ENCODE measurements at regions not wholly inside any gene's neighbourhood (a gene's known extent, or its start where the extent isn't known, plus 50 kb on each side); places are given as distances from the start of the nearest gene placed in this dataset.

- Histone ChIP-seq H3K27ac (ENCODE audit: low read depth, low read length) (no peak overlapping the region), H3K9me3 (ENCODE audit: control insufficient read depth, insufficient read depth, low read length) (no peaks in the 10 kb centered on the region), H3K4me1 (ENCODE audit: control insufficient read depth, insufficient read depth, low read length) (peaks cover 11% of the 10 kb centered on the region; the same call in 1 of the 2 replicates), H3K27me3 (ENCODE audit: control insufficient read depth, insufficient read depth, low read length) (no peaks in the 10 kb centered on the region), H3K4me3 (ENCODE audit: low read depth, low read length) (no peak overlapping the region), H3K36me3 (ENCODE audit: control insufficient read depth, insufficient read depth, low read length) (no peaks in the 10 kb centered on the region), H3K9ac (ENCODE audit: low read depth, low read length) (no peak overlapping the region)
Measured at GRCh38 chr3:59517388-59517787, 467.6 kb upstream of the CFAP20DC start.

GRCh38 chr3:59515966-59516365, 466.1 kb upstream of the CFAP20DC start:
- Histone ChIP-seq H3K27ac (ENCODE audit: low read depth, low read length) (no peak overlapping the region), H3K4me3 (ENCODE audit: low read depth, low read length) (no peak overlapping the region)

GRCh38 chr3:59514865-59515482, 465.1 kb upstream of the CFAP20DC start:
- Histone ChIP-seq H3K4me3 (ENCODE audit: low read depth, low read length) (no peak overlapping the region), H3K27me3 (ENCODE audit: control insufficient read depth, insufficient read depth, low read length) (no peaks in the 10 kb centered on the region), H3K9me3 (ENCODE audit: control insufficient read depth, insufficient read depth, low read length) (no peaks in the 10 kb centered on the region), H3K9ac (ENCODE audit: low read depth, low read length) (no peak overlapping the region), H3K4me1 (ENCODE audit: control insufficient read depth, insufficient read depth, low read length) (peaks cover 11% of the 10 kb centered on the region; the same call in 1 of the 2 replicates), H3K27ac (ENCODE audit: low read depth, low read length) (no peak overlapping the region), H3K36me3 (ENCODE audit: control insufficient read depth, insufficient read depth, low read length) (no peaks in the 10 kb centered on the region)

More at GRCh38 chr3:59515966-59516365, 466.1 kb upstream of the CFAP20DC start:
- Histone ChIP-seq H3K27me3 (ENCODE audit: control insufficient read depth, insufficient read depth, low read length) (no peaks in the 10 kb centered on the region), H3K9me3 (ENCODE audit: control insufficient read depth, insufficient read depth, low read length) (no peaks in the 10 kb centered on the region), H3K36me3 (ENCODE audit: control insufficient read depth, insufficient read depth, low read length) (no peaks in the 10 kb centered on the region), H3K4me1 (ENCODE audit: control insufficient read depth, insufficient read depth, low read length) (peaks cover 11% of the 10 kb centered on the region; the same call in 1 of the 2 replicates), H3K9ac (ENCODE audit: low read depth, low read length) (no peak overlapping the region)

- Histone ChIP-seq H3K27ac (ENCODE audit: low read depth, low read length) (no peak overlapping the region), H3K9ac (ENCODE audit: low read depth, low read length) (no peak overlapping the region)
Measured at GRCh38 chr3:59513570-59513969, 463.7 kb upstream of the CFAP20DC start.

GRCh38 chr3:59512066-59512465, 462.2 kb upstream of the CFAP20DC start:
- H3K4me1 ChIP-seq (ENCODE audit: control insufficient read depth, insufficient read depth, low read length) = peaks cover 11% of the 10 kb centered on the region; the same call in 1 of the 2 replicates
- no peaks in the 10 kb centered on the region for H3K36me3 ChIP-seq (ENCODE audit: control insufficient read depth, insufficient read depth, low read length)

More at GRCh38 chr3:59513570-59513969, 463.7 kb upstream of the CFAP20DC start:
- Histone ChIP-seq H3K27me3 (ENCODE audit: control insufficient read depth, insufficient read depth, low read length) (no peaks in the 10 kb centered on the region), H3K4me1 (ENCODE audit: control insufficient read depth, insufficient read depth, low read length) (peaks cover 11% of the 10 kb centered on the region; the same call in 1 of the 2 replicates), H3K36me3 (ENCODE audit: control insufficient read depth, insufficient read depth, low read length) (no peaks in the 10 kb centered on the region), H3K9me3 (ENCODE audit: control insufficient read depth, insufficient read depth, low read length) (no peaks in the 10 kb centered on the region), H3K4me3 (ENCODE audit: low read depth, low read length) (no peak overlapping the region)

GRCh38 chr3:59510576-59510975, 460.8 kb upstream of the CFAP20DC start:
- Histone ChIP-seq H3K4me3 (ENCODE audit: low read depth, low read length) (no peak overlapping the region), H3K9ac (ENCODE audit: low read depth, low read length) (no peak overlapping the region), H3K4me1 (ENCODE audit: control insufficient read depth, insufficient read depth, low read length) (peaks cover 11% of the 10 kb centered on the region; the same call in 1 of the 2 replicates)

More at GRCh38 chr3:59512066-59512465, 462.2 kb upstream of the CFAP20DC start:
- Histone ChIP-seq H3K27me3 (ENCODE audit: control insufficient read depth, insufficient read depth, low read length) (no peaks in the 10 kb centered on the region), H3K27ac (ENCODE audit: low read depth, low read length) (no peak overlapping the region), H3K4me3 (ENCODE audit: low read depth, low read length) (no peak overlapping the region), H3K9me3 (ENCODE audit: control insufficient read depth, insufficient read depth, low read length) (no peaks in the 10 kb centered on the region), H3K9ac (ENCODE audit: low read depth, low read length) (no peak overlapping the region)

GRCh38 chr3:59508273-59508672, 458.4 kb upstream of the CFAP20DC start:
- H3K9ac ChIP-seq (ENCODE audit: low read depth, low read length) = no peak overlapping the region
- H3K36me3 ChIP-seq (ENCODE audit: control insufficient read depth, insufficient read depth, low read length) = no peaks in the 10 kb centered on the region
- no peak overlapping the region for H3K27ac ChIP-seq (ENCODE audit: low read depth, low read length)
- no peaks in the 10 kb centered on the region for H3K27me3 ChIP-seq (ENCODE audit: control insufficient read depth, insufficient read depth, low read length)
- H3K4me1 ChIP-seq (ENCODE audit: control insufficient read depth, insufficient read depth, low read length) = peaks cover 5% of the 10 kb centered on the region; the same call in 1 of the 2 replicates
- H3K9me3 ChIP-seq (ENCODE audit: control insufficient read depth, insufficient read depth, low read length) = no peaks in the 10 kb centered on the region
- H3K4me3 ChIP-seq (ENCODE audit: low read depth, low read length) = no peak overlapping the region

More at GRCh38 chr3:59510576-59510975, 460.8 kb upstream of the CFAP20DC start:
- no peaks in the 10 kb centered on the region for H3K9me3 ChIP-seq (ENCODE audit: control insufficient read depth, insufficient read depth, low read length)
- H3K27me3 ChIP-seq (ENCODE audit: control insufficient read depth, insufficient read depth, low read length) = no peaks in the 10 kb centered on the region
- H3K36me3 ChIP-seq (ENCODE audit: control insufficient read depth, insufficient read depth, low read length) = no peaks in the 10 kb centered on the region
- no peak overlapping the region for H3K27ac ChIP-seq (ENCODE audit: low read depth, low read length)

- Histone ChIP-seq H3K27me3 (ENCODE audit: control insufficient read depth, insufficient read depth, low read length) (no peaks in the 10 kb centered on the region), H3K9ac (ENCODE audit: low read depth, low read length) (no peak overlapping the region), H3K27ac (ENCODE audit: low read depth, low read length) (no peak overlapping the region), H3K9me3 (ENCODE audit: control insufficient read depth, insufficient read depth, low read length) (no peaks in the 10 kb centered on the region), H3K4me1 (ENCODE audit: control insufficient read depth, insufficient read depth, low read length) (peaks cover 5% of the 10 kb centered on the region; the same call in 1 of the 2 replicates), H3K36me3 (ENCODE audit: control insufficient read depth, insufficient read depth, low read length) (no peaks in the 10 kb centered on the region), H3K4me3 (ENCODE audit: low read depth, low read length) (no peak overlapping the region)
Measured at GRCh38 chr3:59506191-59506590, 456.4 kb upstream of the CFAP20DC start.

GRCh38 chr3:59503441-59503840, 453.6 kb upstream of the CFAP20DC start:
- Histone ChIP-seq H3K9ac (ENCODE audit: low read depth, low read length) (no peak overlapping the region), H3K36me3 (ENCODE audit: control insufficient read depth, insufficient read depth, low read length) (no peaks in the 10 kb centered on the region), H3K4me1 (ENCODE audit: control insufficient read depth, insufficient read depth, low read length) (peaks cover 5% of the 10 kb centered on the region; the same call in 1 of the 2 replicates), H3K9me3 (ENCODE audit: control insufficient read depth, insufficient read depth, low read length) (no peaks in the 10 kb centered on the region), H3K27me3 (ENCODE audit: control insufficient read depth, insufficient read depth, low read length) (no peaks in the 10 kb centered on the region), H3K27ac (ENCODE audit: low read depth, low read length) (no peak overlapping the region), H3K4me3 (ENCODE audit: low read depth, low read length) (no peak overlapping the region)

GRCh38 chr3:59502806-59503205, 453.0 kb upstream of the CFAP20DC start:
- Histone ChIP-seq H3K4me3 (ENCODE audit: low read depth, low read length) (no peak overlapping the region), H3K27ac (ENCODE audit: low read depth, low read length) (no peak overlapping the region), H3K4me1 (ENCODE audit: control insufficient read depth, insufficient read depth, low read length) (peaks cover 5% of the 10 kb centered on the region; the same call in 1 of the 2 replicates), H3K27me3 (ENCODE audit: control insufficient read depth, insufficient read depth, low read length) (no peaks in the 10 kb centered on the region), H3K9ac (ENCODE audit: low read depth, low read length) (no peak overlapping the region), H3K36me3 (ENCODE audit: control insufficient read depth, insufficient read depth, low read length) (no peaks in the 10 kb centered on the region), H3K9me3 (ENCODE audit: control insufficient read depth, insufficient read depth, low read length) (no peaks in the 10 kb centered on the region)

GRCh38 chr3:59499954-59500353, 450.1 kb upstream of the CFAP20DC start:
- Histone ChIP-seq H3K4me3 (ENCODE audit: low read depth, low read length) (no peak overlapping the region), H3K9ac (ENCODE audit: low read depth, low read length) (no peak overlapping the region), H3K27ac (ENCODE audit: low read depth, low read length) (no peak overlapping the region), H3K4me1 (ENCODE audit: control insufficient read depth, insufficient read depth, low read length) (no peaks in the 10 kb centered on the region), H3K9me3 (ENCODE audit: control insufficient read depth, insufficient read depth, low read length) (no peaks in the 10 kb centered on the region), H3K36me3 (ENCODE audit: control insufficient read depth, insufficient read depth, low read length) (no peaks in the 10 kb centered on the region), H3K27me3 (ENCODE audit: control insufficient read depth, insufficient read depth, low read length) (no peaks in the 10 kb centered on the region)

All from HUES48 (cell line).